Karpas-422 (cell line): ENCODE measurements at regions not wholly inside any gene's neighbourhood (a gene's known extent, or its start where the extent isn't known, plus 50 kb on each side); places are given as distances from the start of the nearest gene placed in this dataset.

Source experiments
- DNase-seq: peaks from one replicate; pipeline ENCODE4 v3.0.0-alpha.2; 2015
- H2AFZ ChIP-seq: fragments of 200-600 bp; sonication (generic); 2 replicates; pipeline ENCODE4 v1.6.1; 2014; ENCODE audit warnings: antibody characterized with exemption, low read length, mixed read lengths
- H3K27ac ChIP-seq: fragments of 200-600 bp; sonication (generic); 2 replicates; pipeline ENCODE4 v1.5.1; 2014; ENCODE audit warnings: mild to moderate bottlenecking, low read length, moderate library complexity
- H3K27me3 ChIP-seq: fragments of 200-600 bp; sonication (generic); 2 replicates; pipeline ENCODE4 v1.6.1; 2014; ENCODE audit warnings: low read length, mixed read lengths
- H3K36me3 ChIP-seq: fragments of 200-600 bp; sonication (generic); 2 replicates; pipeline ENCODE4 v1.6.1; 2014; ENCODE audit warnings: low read length, mixed read lengths; ENCODE audit not compliant: insufficient read depth
- H3K4me1 ChIP-seq: fragments of 200-600 bp; sonication (generic); 2 replicates; pipeline ENCODE4 v1.6.1; 2014; ENCODE audit warnings: mild to moderate bottlenecking, low read length, mixed read lengths
- H3K4me2 ChIP-seq: fragments of 200-600 bp; sonication (generic); 2 replicates; pipeline ENCODE4 v1.6.1; 2014; ENCODE audit warnings: low read length, low read depth, mild to moderate bottlenecking; ENCODE audit not compliant: poor library complexity, severe bottlenecking
- H3K4me3 ChIP-seq: fragments of 200-600 bp; sonication (generic); 2 replicates; pipeline ENCODE4 v1.5.1; 2014; ENCODE audit warnings: mild to moderate bottlenecking, antibody characterized with exemption, low read length, mixed read lengths
- H3K79me2 ChIP-seq: fragments of 200-600 bp; sonication (generic); 2 replicates; pipeline ENCODE4 v1.6.1; 2014; ENCODE audit warnings: mild to moderate bottlenecking, low read length, mixed read lengths
- H3K9ac ChIP-seq: fragments of 200-600 bp; sonication (generic); 2 replicates; pipeline ENCODE4 v1.6.0; 2014; ENCODE audit warnings: low read length
- H3K9me2 ChIP-seq: fragments of 200-600 bp; sonication (generic), shearing (Covaris generic); replicated peaks from 2 replicates; pipeline ENCODE4 v1.6.0; 2014; ENCODE audit warnings: mild to moderate bottlenecking, low read length, moderate library complexity; ENCODE audit not compliant: insufficient read depth
- H3K9me3 ChIP-seq: fragments of 300-700, 200-600 bp; sonication (generic); 2 replicates; pipeline ENCODE4 v1.6.1; 2014; ENCODE audit warnings: low read length, mixed read lengths
- H4K20me1 ChIP-seq: fragments of 200-600 bp; sonication (generic); 2 replicates; pipeline ENCODE4 v1.6.1; 2014; ENCODE audit warnings: mild to moderate bottlenecking, antibody characterized with exemption, low read length, low read depth; ENCODE audit not compliant: insufficient read depth

DNA sequence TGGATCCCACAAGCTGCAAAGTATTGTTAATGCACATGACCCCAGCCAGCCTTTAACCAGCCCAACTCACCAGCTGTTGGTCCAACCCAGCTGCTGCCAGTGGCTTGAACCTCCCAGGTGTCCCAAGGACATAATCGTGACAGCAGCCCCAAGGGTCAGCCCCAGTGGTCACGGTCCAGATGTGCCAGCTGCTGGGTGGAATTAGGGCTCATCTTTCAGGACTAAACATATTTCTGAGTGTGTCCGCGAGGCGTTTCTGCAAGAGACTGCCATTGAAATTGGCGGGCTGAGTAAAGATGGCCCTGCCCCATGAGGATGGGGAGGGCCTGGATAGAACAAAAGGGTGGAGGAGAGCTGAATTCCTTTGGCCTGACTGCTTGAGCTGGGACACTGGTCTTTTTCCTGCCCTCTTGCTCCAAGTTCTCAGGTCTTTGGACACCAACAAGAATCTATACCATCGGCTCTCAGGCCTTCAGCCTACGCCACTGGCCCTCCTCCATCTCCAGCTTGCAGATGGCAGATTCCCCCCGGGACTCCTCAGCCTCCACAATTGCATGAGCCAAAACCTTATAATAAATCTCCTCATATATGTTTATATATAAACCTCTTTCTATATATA, 240.2 kb downstream of the MN1 start:
- Histone ChIP-seq H3K79me2 (no peaks in the 10 kb centered on the region), H3K4me1 (no peaks in the 10 kb centered on the region), H4K20me1 (no peaks in the 10 kb centered on the region), H3K9ac (no peak overlapping the region), H3K36me3 (no peaks in the 10 kb centered on the region), H3K4me2 (no peak overlapping the region), H3K27ac (no peak overlapping the region), H3K9me2 (no peaks in the 10 kb centered on the region), H3K4me3 (no peak overlapping the region), H3K27me3 (no peaks in the 10 kb centered on the region), H2AFZ (no peak overlapping the region), H3K9me3 (no peaks in the 10 kb centered on the region)
- no peak for DNase-seq

GRCh38 chr22:27564806-27565205, 236.8 kb downstream of the MN1 start:
- Histone ChIP-seq H3K4me3 (no peak overlapping the region), H3K79me2 (no peaks in the 10 kb centered on the region), H3K4me2 (no peak overlapping the region), H3K27ac (no peak overlapping the region), H3K9me2 (no peaks in the 10 kb centered on the region), H4K20me1 (no peaks in the 10 kb centered on the region), H3K27me3 (no peaks in the 10 kb centered on the region), H3K9me3 (no peaks in the 10 kb centered on the region), H3K9ac (no peak overlapping the region), H3K4me1 (no peaks in the 10 kb centered on the region), H3K36me3 (no peaks in the 10 kb centered on the region), H2AFZ (no peak overlapping the region)
- DNase-seq: no peak

DNA sequence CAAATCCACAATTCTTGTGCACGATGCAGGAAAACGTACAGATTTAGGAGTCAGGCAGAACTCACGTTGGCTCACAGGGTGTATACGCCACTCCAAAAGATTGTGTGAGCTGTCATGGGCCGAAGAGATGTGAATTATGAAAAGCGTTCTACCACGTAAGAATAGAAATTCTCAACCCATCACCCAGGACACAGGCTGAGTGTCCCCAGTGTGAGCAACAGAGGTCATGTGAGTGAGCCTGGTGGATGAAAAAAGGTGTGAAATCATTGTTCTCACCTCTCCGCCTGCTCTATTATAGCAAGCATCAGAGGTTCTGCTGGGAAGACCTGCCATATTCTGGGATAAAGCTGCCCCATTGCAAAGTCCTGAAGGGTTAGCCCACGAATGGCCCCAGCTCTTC, 235.0 kb downstream of the MN1 start:
- Histone ChIP-seq H3K4me3 (no peak overlapping the region), H2AFZ (no peak overlapping the region), H3K27me3 (no peaks in the 10 kb centered on the region), H3K9ac (no peak overlapping the region), H3K79me2 (no peaks in the 10 kb centered on the region), H4K20me1 (no peaks in the 10 kb centered on the region), H3K4me2 (no peak overlapping the region), H3K27ac (no peak overlapping the region), H3K4me1 (no peaks in the 10 kb centered on the region), H3K36me3 (no peaks in the 10 kb centered on the region), H3K9me3 (no peaks in the 10 kb centered on the region), H3K9me2 (no peaks in the 10 kb centered on the region)
- DNase-seq: no peak

- H3K27ac ChIP-seq: no peak overlapping the region
- no peaks in the 10 kb centered on the region for H4K20me1 ChIP-seq
These were observed 233.3 kb downstream of the MN1 start for GRCh38 chr22:27568265-27568664.

GRCh38 chr22:27571463-27572277, 229.9 kb downstream of the MN1 start:
- Histone ChIP-seq H3K27me3 (no peaks in the 10 kb centered on the region), H3K9ac (no peak overlapping the region), H3K4me3 (no peak overlapping the region), H3K9me2 (no peaks in the 10 kb centered on the region), H3K9me3 (no peaks in the 10 kb centered on the region), H4K20me1 (no peaks in the 10 kb centered on the region), H2AFZ (no peak overlapping the region), H3K36me3 (no peaks in the 10 kb centered on the region), H3K79me2 (no peaks in the 10 kb centered on the region), H3K27ac (no peak overlapping the region), H3K4me1 (no peaks in the 10 kb centered on the region), H3K4me2 (no peak overlapping the region)
- DNase-seq: no peak

More at GRCh38 chr22:27568265-27568664, 233.3 kb downstream of the MN1 start:
- H3K9ac ChIP-seq: no peak overlapping the region
- no peak overlapping the region for H2AFZ ChIP-seq
- no peak overlapping the region for H3K4me3 ChIP-seq
- H3K79me2 ChIP-seq: no peaks in the 10 kb centered on the region
- H3K9me2 ChIP-seq: no peaks in the 10 kb centered on the region
- H3K36me3 ChIP-seq: no peaks in the 10 kb centered on the region
- DNase-seq: no peak
- H3K4me1 ChIP-seq: no peaks in the 10 kb centered on the region
- no peak overlapping the region for H3K4me2 ChIP-seq
- H3K9me3 ChIP-seq: no peaks in the 10 kb centered on the region
- H3K27me3 ChIP-seq: no peaks in the 10 kb centered on the region

DNA sequence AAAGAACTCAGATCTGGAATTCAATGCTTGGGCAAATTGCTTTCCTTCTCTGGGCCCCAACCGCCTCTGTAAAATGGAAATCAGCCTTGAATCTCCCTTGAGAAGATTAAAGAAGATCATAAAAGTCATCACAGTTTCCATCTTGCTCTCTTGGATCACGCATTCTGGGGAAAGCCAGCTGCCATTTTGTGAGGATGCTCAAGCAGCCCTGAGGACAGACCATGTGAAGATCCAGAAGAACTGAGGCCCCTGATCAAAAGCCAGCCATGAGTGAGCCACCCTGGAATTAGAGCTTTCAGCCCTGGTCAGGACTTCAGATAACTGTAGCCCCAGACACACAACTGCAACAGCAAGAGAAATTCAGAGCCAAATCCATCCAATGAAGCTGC, 229.3 kb downstream of the MN1 start:
- Histone ChIP-seq H3K9me3 (no peaks in the 10 kb centered on the region), H3K27me3 (no peaks in the 10 kb centered on the region), H3K27ac (no peak overlapping the region), H3K9me2 (no peaks in the 10 kb centered on the region), H3K4me3 (no peak overlapping the region), H3K79me2 (no peaks in the 10 kb centered on the region), H2AFZ (no peak overlapping the region), H3K36me3 (no peaks in the 10 kb centered on the region), H4K20me1 (no peaks in the 10 kb centered on the region), H3K4me2 (no peak overlapping the region), H3K9ac (no peak overlapping the region), H3K4me1 (no peaks in the 10 kb centered on the region)
- DNase-seq: no peak

DNA sequence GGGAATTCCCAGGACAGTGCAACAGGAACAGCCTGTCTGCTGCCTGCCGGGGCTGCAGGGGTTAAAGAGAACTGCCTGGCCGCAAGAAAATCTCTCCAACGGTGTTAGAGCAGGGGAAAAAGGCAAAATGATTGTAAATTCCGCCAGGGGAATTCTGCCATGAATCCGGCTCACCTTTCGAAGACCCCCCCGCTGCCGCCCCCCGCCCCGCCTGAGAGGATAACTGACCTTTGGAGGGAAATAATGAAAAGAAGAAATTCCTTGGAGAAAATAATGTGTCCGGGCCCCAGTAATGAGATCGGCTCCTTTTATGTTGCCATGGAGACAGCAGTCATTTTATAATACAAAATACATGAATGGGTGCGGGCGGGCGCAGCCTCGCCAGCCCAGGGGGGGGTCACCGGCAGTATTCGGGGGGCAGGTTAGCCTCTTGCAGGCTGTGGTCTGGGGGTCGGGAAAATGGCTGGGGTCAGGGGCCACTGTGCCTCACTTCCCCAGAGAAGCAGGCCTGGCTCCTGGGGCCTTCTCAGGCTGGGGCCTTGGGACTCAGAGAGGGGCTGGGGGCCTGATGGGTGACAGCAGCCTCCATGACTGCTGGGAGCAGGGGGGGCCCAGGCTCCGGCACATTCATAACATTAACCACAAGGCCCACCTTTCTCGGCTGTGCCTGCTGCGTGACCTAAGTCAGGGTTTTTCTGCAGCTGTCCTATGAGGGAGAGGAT, 228.1 kb downstream of the MN1 start:
- Histone ChIP-seq H3K27ac (no peak overlapping the region), H3K4me1 (no peaks in the 10 kb centered on the region), H3K4me3 (no peak overlapping the region), H3K9ac (no peak overlapping the region), H3K4me2 (no peak overlapping the region), H3K9me3 (no peaks in the 10 kb centered on the region), H3K9me2 (no peaks in the 10 kb centered on the region), H3K79me2 (no peaks in the 10 kb centered on the region), H3K36me3 (no peaks in the 10 kb centered on the region), H2AFZ (no peak overlapping the region), H4K20me1 (no peaks in the 10 kb centered on the region), H3K27me3 (no peaks in the 10 kb centered on the region)
- no peak for DNase-seq

DNA sequence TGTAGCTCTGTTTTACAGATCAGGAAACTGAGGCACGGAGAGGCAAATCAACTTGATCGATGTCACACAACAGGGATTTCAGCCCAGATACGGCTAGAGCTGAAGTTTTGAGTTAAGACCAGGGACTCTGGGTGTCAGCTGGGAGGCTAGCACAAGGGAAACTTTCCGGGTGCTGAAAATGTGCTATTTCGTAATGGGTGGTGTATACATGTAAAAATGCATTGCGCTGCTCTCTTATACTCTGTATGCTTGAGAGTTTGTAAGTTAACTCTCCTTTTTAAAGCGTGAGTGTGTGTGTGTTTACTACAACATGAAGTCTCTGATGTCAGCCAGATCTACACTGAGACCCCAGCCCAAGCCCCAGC, 227.6 kb downstream of the MN1 start:
- Histone ChIP-seq H3K9me2 (no peaks in the 10 kb centered on the region), H4K20me1 (no peaks in the 10 kb centered on the region), H3K27ac (no peak overlapping the region), H2AFZ (no peak overlapping the region), H3K36me3 (no peaks in the 10 kb centered on the region), H3K9ac (no peak overlapping the region), H3K9me3 (no peaks in the 10 kb centered on the region), H3K79me2 (no peaks in the 10 kb centered on the region), H3K4me2 (no peak overlapping the region), H3K4me1 (no peaks in the 10 kb centered on the region), H3K27me3 (no peaks in the 10 kb centered on the region), H3K4me3 (no peak overlapping the region)
- no peak for DNase-seq
